ENCODE measurements at regions not wholly inside any gene's neighbourhood (a gene's known extent, or its start where the extent isn't known, plus 50 kb on each side); places are given as distances from the start of the nearest gene placed in this dataset.

DNA sequence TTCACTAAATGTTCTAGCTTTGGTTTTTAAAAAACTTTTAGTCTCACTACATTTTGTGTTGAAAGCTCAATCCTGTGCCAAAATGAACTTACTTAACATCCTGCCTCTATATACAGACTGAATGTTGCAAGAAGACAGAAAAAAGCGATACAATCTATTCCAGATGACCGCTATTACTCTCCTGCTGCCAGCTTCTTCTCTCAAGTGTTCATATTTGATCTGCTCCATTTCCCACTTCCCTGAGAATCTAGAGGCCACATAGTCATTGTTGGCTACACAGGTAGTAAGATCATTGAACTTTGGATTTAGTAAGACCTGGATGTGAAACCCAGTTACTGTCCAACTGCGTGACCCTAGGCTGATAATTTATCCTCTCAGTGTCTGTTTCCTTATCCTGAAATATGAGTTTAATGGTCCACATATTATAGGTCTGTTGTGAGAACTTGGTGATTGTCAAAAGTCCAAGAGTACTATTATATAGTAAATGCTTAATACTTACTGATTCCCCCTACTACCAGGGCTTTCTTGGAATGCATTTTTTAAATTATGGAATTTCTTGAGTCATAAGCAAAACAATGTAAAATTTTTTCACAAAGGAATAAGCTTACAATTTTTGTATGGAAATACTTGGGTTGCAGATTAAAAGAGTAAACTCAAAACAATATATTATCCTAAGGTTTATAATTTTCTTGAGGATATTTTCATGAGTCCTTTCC lies 976.8 kb upstream of the ADGRL3 start (continued):
- no peak for TF ChIP-seq TAF1 (IDR thresholded peaks at IDR 0.05; ENCODE audit: low read depth, low read length)
